Liver (tissue), 7 donors: ENCODE measurements at regions not wholly inside any gene's neighbourhood (a gene's known extent, or its start where the extent isn't known, plus 50 kb on each side); places are given as distances from the start of the nearest gene placed in this dataset.

Experiments used
- DNase-seq: peaks from one replicate; pipeline ENCODE4 v3.0.0-alpha.2; 2017; ENCODE audit warnings: low spot score
- H3K27ac ChIP-seq, 2 donors: one replicate each; pipeline ENCODE4 v1.7.0; 2013; ENCODE audit warnings: inconsistent platforms in 2 of 2, low read length in 2 of 2, control low read depth in 1 of 2, low read depth in 1 of 2, mild to moderate bottlenecking in 1 of 2
- H3K27me3 ChIP-seq, 4 donors: one replicate each; pipeline versions ENCODE4 v1.6.1 to v1.7.0; 2013; ENCODE audit warnings: low read length in 3 of 4, inconsistent platforms in 1 of 4, mild to moderate bottlenecking in 1 of 4, moderate library complexity in 1 of 4; ENCODE audit not compliant: control insufficient read depth in 4 of 4, insufficient read depth in 4 of 4
- H3K36me3 ChIP-seq, 4 donors: one replicate each; pipeline versions ENCODE4 v1.6.1 to v1.7.0; 2013; ENCODE audit warnings: low read length in 3 of 4, mild to moderate bottlenecking in 3 of 4, low read depth in 1 of 4, moderate library complexity in 1 of 4; ENCODE audit not compliant: control insufficient read depth in 4 of 4, insufficient read depth in 3 of 4
- H3K4me1 ChIP-seq, 4 donors: one replicate each; pipeline versions ENCODE4 v1.6.1 to v1.7.0; 2013; ENCODE audit warnings: low read length in 3 of 4, mild to moderate bottlenecking in 3 of 4, moderate library complexity in 1 of 4; ENCODE audit not compliant: control insufficient read depth in 4 of 4, insufficient read depth in 4 of 4
- H3K4me3 ChIP-seq, 3 donors: one replicate each; pipeline versions ENCODE4 v1.6.1 to v1.7.0; 2013; ENCODE audit warnings: low read length in 3 of 3, control low read depth in 1 of 3, low read depth in 1 of 3, mild to moderate bottlenecking in 1 of 3
- H3K9ac ChIP-seq, 2 donors: one replicate each; pipeline ENCODE4 v1.7.0; 2013; ENCODE audit warnings: low read length in 2 of 2, mild to moderate bottlenecking in 2 of 2, moderate library complexity in 2 of 2, control low read depth in 1 of 2, low read depth in 1 of 2
- H3K9me3 ChIP-seq, 4 donors: one replicate each; pipeline versions ENCODE4 v1.6.1 to v1.7.0; 2013; ENCODE audit warnings: low read length in 3 of 4; ENCODE audit not compliant: control insufficient read depth in 4 of 4
- EGR1 ChIP-seq, 2 donors: IDR thresholded peaks; 2 replicates each; pipeline ENCODE4 v1.6.1; 2016 to 2018; ENCODE audit warnings: antibody characterized with exemption in 2 of 2, low read depth in 2 of 2
- FOXA1 ChIP-seq: IDR thresholded peaks from 2 replicates; pipeline ENCODE4 v1.6.1; 2016; ENCODE audit warnings: antibody characterized with exemption
- FOXA2 ChIP-seq: IDR thresholded peaks from 2 replicates; pipeline ENCODE4 v1.6.1; 2016; ENCODE audit warnings: antibody characterized with exemption
- HNF4G ChIP-seq: IDR thresholded peaks from 2 replicates; pipeline ENCODE4 v1.6.1; 2016; ENCODE audit warnings: antibody characterized with exemption
- JUND ChIP-seq, 2 donors: IDR thresholded peaks; 2 replicates each; pipeline ENCODE4 v1.6.1; 2016; ENCODE audit warnings: antibody characterized with exemption in 2 of 2
- NR2F2 ChIP-seq: IDR thresholded peaks from 2 replicates; pipeline ENCODE4 v1.6.1; 2016; ENCODE audit warnings: antibody characterized with exemption
- RAD21 ChIP-seq, 2 donors: IDR thresholded peaks; 2 replicates each; pipeline ENCODE4 v1.6.1; 2016; ENCODE audit warnings: antibody characterized with exemption in 2 of 2, mild to moderate bottlenecking in 2 of 2
- RXRA ChIP-seq, 2 donors: IDR thresholded peaks; 2 replicates each; pipeline ENCODE4 v1.6.1; 2017 to 2018; ENCODE audit warnings: antibody characterized with exemption in 2 of 2, mild to moderate bottlenecking in 1 of 2
- SP1 ChIP-seq: IDR thresholded peaks from 2 replicates; pipeline ENCODE4 v1.6.1; 2018; ENCODE audit warnings: antibody characterized with exemption, mild to moderate bottlenecking
- YY1 ChIP-seq: IDR thresholded peaks from 2 replicates; pipeline ENCODE4 v1.6.1; 2016; ENCODE audit warnings: antibody characterized with exemption, mild to moderate bottlenecking
- WGBS: extraction: QIAGEN DNeasy Blood & Tissue Kit; methylation state at CpG from one replicate; pipeline ENCODE4 v1.1.7; 2013; 5-methylcytosine and 5-hydroxymethylcytosine counted together
- TF ChIP-seq, protein P1 (sequence below): IDR thresholded peaks from 2 replicates; pipeline ENCODE4 v1.6.1; 2016; ENCODE audit warnings: antibody characterized with exemption
- TF ChIP-seq, protein P2 (sequence below): IDR thresholded peaks from 2 replicates; pipeline ENCODE4 v1.6.1; 2016; ENCODE audit warnings: antibody characterized with exemption, mild to moderate bottlenecking
- TF ChIP-seq, protein P3 (sequence below): IDR thresholded peaks from 2 replicates; pipeline ENCODE4 v1.6.1; 2016; ENCODE audit warnings: antibody characterized with exemption
- TF ChIP-seq, protein P4 (sequence below): IDR thresholded peaks from 2 replicates; pipeline ENCODE4 v1.6.1; 2016; ENCODE audit warnings: antibody characterized with exemption
- donor health status: healthy.
- donor health status: healthy.
- donor health status: healthy.
- donor health status: healthy.

DNA sequence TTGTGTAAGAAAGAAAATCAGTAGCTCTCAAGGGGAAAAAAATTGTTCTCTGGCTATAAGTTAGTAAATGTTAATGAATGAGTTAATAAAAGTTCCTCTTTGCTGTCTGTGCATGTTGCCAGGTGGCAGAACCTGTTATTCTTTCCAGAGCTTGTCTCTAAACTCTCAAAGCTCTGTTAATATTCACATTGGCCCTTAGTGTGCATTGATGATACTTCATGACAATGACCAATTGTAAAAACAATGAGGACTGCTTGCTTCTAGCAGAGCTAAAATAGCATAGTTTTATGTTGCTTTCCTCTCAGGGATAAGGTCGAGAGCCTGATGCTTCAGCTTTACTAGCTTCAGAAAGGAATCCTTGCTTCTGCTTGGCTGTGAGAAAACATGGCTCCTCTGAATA, 91.5 kb downstream of the RAD51AP2 start:
- H3K27ac ChIP-seq: no peak overlapping the region
- H3K36me3 ChIP-seq: no peaks in the 10 kb centered on the region
- WGBS: 64% methylated on average over 1 of the region's 1 CpG
- no peaks in the 10 kb centered on the region for H3K27me3 ChIP-seq
- no peak for DNase-seq
- H3K4me1 ChIP-seq: no peaks in the 10 kb centered on the region
- H3K9ac ChIP-seq: no peak overlapping the region
- TF ChIP-seq FOXA2 (no peak), RAD21 (IDR thresholded peaks at IDR 0.05) (no peak), EGR1 (IDR thresholded peaks at IDR 0.05; ENCODE audit: low read depth in 2 of 2) (no peak), SP1 (no peak), RXRA (IDR thresholded peaks at IDR 0.05) (no peak), JUND (IDR thresholded peaks at IDR 0.05) (no peak)
- TF ChIP-seq, protein P1, sequence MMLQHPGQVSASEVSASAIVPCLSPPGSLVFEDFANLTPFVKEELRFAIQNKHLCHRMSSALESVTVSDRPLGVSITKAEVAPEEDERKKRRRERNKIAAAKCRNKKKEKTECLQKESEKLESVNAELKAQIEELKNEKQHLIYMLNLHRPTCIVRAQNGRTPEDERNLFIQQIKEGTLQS: no peak
- TF ChIP-seq, protein P2, sequence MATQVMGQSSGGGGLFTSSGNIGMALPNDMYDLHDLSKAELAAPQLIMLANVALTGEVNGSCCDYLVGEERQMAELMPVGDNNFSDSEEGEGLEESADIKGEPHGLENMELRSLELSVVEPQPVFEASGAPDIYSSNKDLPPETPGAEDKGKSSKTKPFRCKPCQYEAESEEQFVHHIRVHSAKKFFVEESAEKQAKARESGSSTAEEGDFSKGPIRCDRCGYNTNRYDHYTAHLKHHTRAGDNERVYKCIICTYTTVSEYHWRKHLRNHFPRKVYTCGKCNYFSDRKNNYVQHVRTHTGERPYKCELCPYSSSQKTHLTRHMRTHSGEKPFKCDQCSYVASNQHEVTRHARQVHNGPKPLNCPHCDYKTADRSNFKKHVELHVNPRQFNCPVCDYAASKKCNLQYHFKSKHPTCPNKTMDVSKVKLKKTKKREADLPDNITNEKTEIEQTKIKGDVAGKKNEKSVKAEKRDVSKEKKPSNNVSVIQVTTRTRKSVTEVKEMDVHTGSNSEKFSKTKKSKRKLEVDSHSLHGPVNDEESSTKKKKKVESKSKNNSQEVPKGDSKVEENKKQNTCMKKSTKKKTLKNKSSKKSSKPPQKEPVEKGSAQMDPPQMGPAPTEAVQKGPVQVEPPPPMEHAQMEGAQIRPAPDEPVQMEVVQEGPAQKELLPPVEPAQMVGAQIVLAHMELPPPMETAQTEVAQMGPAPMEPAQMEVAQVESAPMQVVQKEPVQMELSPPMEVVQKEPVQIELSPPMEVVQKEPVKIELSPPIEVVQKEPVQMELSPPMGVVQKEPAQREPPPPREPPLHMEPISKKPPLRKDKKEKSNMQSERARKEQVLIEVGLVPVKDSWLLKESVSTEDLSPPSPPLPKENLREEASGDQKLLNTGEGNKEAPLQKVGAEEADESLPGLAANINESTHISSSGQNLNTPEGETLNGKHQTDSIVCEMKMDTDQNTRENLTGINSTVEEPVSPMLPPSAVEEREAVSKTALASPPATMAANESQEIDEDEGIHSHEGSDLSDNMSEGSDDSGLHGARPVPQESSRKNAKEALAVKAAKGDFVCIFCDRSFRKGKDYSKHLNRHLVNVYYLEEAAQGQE: no peak
- TF ChIP-seq, protein P3, sequence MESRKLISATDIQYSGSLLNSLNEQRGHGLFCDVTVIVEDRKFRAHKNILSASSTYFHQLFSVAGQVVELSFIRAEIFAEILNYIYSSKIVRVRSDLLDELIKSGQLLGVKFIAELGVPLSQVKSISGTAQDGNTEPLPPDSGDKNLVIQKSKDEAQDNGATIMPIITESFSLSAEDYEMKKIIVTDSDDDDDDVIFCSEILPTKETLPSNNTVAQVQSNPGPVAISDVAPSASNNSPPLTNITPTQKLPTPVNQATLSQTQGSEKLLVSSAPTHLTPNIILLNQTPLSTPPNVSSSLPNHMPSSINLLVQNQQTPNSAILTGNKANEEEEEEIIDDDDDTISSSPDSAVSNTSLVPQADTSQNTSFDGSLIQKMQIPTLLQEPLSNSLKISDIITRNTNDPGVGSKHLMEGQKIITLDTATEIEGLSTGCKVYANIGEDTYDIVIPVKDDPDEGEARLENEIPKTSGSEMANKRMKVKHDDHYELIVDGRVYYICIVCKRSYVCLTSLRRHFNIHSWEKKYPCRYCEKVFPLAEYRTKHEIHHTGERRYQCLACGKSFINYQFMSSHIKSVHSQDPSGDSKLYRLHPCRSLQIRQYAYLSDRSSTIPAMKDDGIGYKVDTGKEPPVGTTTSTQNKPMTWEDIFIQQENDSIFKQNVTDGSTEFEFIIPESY: no peak
- TF ChIP-seq, protein P4, sequence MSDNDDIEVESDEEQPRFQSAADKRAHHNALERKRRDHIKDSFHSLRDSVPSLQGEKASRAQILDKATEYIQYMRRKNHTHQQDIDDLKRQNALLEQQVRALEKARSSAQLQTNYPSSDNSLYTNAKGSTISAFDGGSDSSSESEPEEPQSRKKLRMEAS: no peak
- no peaks in the 10 kb centered on the region for H3K9me3 ChIP-seq
- no peak overlapping the region for H3K4me3 ChIP-seq

DNA sequence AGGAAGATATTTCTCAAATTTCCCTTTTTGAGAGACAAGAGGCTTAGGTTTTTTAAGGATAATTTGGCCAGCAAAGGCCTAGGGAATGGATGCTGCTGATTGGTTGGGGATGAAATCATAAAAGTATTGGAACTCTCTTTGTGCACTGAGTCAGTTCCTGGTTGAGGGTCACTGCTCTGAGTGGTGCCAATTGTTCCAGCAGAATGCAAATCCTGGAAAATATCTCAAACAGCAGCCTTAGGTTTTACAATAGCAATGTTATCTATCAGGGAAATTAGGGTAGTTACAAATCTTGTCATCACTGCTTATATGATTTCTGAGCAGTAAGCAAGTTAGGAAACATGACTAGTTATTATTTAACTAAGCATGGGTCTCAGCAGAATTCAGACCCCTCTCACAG, 96.2 kb downstream of the RAD51AP2 start:
- H3K4me3 ChIP-seq: no peak overlapping the region
- H3K9me3 ChIP-seq: no peaks in the 10 kb centered on the region
- H3K27ac ChIP-seq: no peak overlapping the region
- no peak overlapping the region for H3K9ac ChIP-seq
- TF ChIP-seq NR2F2 (no peak), JUND (IDR thresholded peaks at IDR 0.05) (no peak), FOXA1 (no peak)
- no peaks in the 10 kb centered on the region for H3K4me1 ChIP-seq
- no peak for DNase-seq
- H3K27me3 ChIP-seq: no peaks in the 10 kb centered on the region
- H3K36me3 ChIP-seq: no peaks in the 10 kb centered on the region

DNA sequence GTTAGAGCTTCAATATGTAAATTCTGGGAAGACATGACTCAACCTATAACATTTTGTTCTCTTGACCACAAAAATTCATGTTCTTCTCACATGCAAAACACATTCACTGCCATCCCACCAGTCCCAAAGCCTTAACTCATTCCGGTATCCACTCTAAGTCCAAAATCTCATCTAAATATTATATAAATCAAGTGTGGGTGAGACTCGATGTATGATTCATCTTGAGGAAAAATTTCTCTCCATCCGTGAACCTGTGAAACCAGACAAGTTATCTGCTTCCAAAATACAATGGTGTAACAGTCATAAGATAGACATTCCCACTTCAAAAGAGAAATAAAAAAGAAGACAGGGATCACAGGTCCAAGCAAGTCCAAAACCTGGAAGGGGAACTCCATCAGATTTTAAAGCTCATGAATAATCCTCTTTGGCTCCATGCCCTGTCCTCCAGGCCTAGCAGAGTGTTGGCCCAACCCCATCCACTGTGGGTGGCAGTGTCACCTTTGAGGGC, 101.3 kb downstream of the RAD51AP2 start:
- Histone ChIP-seq H3K27ac (no peak overlapping the region), H3K36me3 (no peaks in the 10 kb centered on the region), H3K9ac (no peak overlapping the region), H3K4me1 (no peaks in the 10 kb centered on the region), H3K4me3 (no peak overlapping the region), H3K27me3 (no peaks in the 10 kb centered on the region), H3K9me3 (no peaks in the 10 kb centered on the region)
- WGBS: 95% methylated on average over 3 of the region's 3 CpGs
- no peak for DNase-seq
- TF ChIP-seq, protein P2: no peak
- TF ChIP-seq JUND (IDR thresholded peaks at IDR 0.05) (no peak), FOXA2 (no peak), YY1 (no peak), EGR1 (IDR thresholded peaks at IDR 0.05; ENCODE audit: low read depth in 2 of 2) (no peak), HNF4G (no peak)
- TF ChIP-seq, protein P3: no peak
